ENCODE measurements at regions not wholly inside any gene's neighbourhood (a gene's known extent, or its start where the extent isn't known, plus 50 kb on each side); places are given as distances from the start of the nearest gene placed in this dataset.

DNA sequence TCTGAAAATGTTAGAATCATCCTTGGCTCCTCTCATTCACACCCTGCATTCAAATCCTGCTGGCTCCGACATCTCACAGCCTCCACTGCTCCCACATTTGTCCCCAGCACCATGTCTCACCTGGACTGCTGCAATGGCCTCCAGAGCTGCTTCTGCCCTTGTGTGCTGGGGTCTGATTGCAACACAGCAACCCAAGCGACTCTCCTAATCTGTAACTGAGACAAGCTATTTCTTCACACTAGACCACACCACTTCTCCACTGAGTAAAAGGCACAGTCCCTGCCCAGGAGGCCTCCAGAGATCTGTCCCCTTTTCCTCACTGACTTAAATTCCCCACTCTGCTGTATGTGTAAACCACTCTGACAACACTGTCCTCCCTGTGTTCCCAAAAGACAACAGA lies 151.1 kb upstream of the TAS2R1 start:
- H2AFZ ChIP-seq (ENCODE audit: low read depth, low read length, poor library complexity, severe bottlenecking) = no peak overlapping the region
- H3K4me2 ChIP-seq (ENCODE audit: low read length) = no peak overlapping the region
- no peak for TF ChIP-seq EZH2 (IDR thresholded peaks at IDR 0.05)
- no peak for TF ChIP-seq ELF1 (IDR thresholded peaks at IDR 0.05; ENCODE audit: borderline replicate concordance, low read depth)
- TF ChIP-seq POLR2AphosphoS5 (IDR thresholded peaks at IDR 0.05; ENCODE audit: low read depth, low read length) = no peak
- TF ChIP-seq, protein P1, sequence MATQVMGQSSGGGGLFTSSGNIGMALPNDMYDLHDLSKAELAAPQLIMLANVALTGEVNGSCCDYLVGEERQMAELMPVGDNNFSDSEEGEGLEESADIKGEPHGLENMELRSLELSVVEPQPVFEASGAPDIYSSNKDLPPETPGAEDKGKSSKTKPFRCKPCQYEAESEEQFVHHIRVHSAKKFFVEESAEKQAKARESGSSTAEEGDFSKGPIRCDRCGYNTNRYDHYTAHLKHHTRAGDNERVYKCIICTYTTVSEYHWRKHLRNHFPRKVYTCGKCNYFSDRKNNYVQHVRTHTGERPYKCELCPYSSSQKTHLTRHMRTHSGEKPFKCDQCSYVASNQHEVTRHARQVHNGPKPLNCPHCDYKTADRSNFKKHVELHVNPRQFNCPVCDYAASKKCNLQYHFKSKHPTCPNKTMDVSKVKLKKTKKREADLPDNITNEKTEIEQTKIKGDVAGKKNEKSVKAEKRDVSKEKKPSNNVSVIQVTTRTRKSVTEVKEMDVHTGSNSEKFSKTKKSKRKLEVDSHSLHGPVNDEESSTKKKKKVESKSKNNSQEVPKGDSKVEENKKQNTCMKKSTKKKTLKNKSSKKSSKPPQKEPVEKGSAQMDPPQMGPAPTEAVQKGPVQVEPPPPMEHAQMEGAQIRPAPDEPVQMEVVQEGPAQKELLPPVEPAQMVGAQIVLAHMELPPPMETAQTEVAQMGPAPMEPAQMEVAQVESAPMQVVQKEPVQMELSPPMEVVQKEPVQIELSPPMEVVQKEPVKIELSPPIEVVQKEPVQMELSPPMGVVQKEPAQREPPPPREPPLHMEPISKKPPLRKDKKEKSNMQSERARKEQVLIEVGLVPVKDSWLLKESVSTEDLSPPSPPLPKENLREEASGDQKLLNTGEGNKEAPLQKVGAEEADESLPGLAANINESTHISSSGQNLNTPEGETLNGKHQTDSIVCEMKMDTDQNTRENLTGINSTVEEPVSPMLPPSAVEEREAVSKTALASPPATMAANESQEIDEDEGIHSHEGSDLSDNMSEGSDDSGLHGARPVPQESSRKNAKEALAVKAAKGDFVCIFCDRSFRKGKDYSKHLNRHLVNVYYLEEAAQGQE (IDR thresholded peaks at IDR 0.05; ENCODE audit: low read depth) = no peak
- no peak for TF ChIP-seq ZNF274 (IDR thresholded peaks at IDR 0.05; ENCODE audit: low read depth, low read length)
- TF ChIP-seq CEBPB (IDR thresholded peaks at IDR 0.05; ENCODE audit: low read depth) = no peak
- no peak for TF ChIP-seq POLR2A (IDR thresholded peaks at IDR 0.05; ENCODE audit: borderline replicate concordance, extremely low read depth, insufficient read depth, insufficient read length)
- TF ChIP-seq CBX3 (IDR thresholded peaks at IDR 0.05; ENCODE audit: low read depth) = no peak
- TF ChIP-seq, protein P2, sequence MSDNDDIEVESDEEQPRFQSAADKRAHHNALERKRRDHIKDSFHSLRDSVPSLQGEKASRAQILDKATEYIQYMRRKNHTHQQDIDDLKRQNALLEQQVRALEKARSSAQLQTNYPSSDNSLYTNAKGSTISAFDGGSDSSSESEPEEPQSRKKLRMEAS (IDR thresholded peaks at IDR 0.05) = no peak
- TF ChIP-seq TCF7L2 (IDR thresholded peaks at IDR 0.05; ENCODE audit: borderline replicate concordance, extremely low read depth, insufficient read depth, insufficient read length) = no peak
- no peak for TF ChIP-seq SIN3A (IDR thresholded peaks at IDR 0.05; ENCODE audit: low read depth)
- TF ChIP-seq SP1 (IDR thresholded peaks at IDR 0.05; ENCODE audit: low read depth) = no peak
- no peaks in the 10 kb centered on the region for H4K20me1 ChIP-seq (ENCODE audit: insufficient read depth)
- ChIA-PET POLR2A (no interaction called here), RAD21 (ENCODE audit: low non-redundant PET in 1 of 2, low total read pairs in 2 of 2, uncharacterized antibody in 2 of 2, unreplicated experiment in 2 of 2) (no interaction called here), CTCF (no interaction called here)
- ATAC-seq = no peak
- intact Hi-C loops (cut with micrococcal nuclease) = no loop called here
- H3K4me1 ChIP-seq (ENCODE audit: control insufficient read depth in 1 of 2, insufficient read depth in 2 of 2, low read length in 2 of 2) = no peaks in the 10 kb centered on the region
- H3K79me2 ChIP-seq (ENCODE audit: insufficient read depth, low read length) = no peaks in the 10 kb centered on the region
- H3K36me3 ChIP-seq (ENCODE audit: control insufficient read depth in 1 of 2, insufficient read depth in 2 of 2, low read length in 2 of 2) = no peaks in the 10 kb centered on the region
- BruUV-seq (replicated peaks) = no TSS peak
- H3K9me2 ChIP-seq (ENCODE audit: insufficient read depth) = no peaks in the 10 kb centered on the region
- no peaks in the 10 kb centered on the region for H3K9me3 ChIP-seq (ENCODE audit: control insufficient read depth in 1 of 2, insufficient read depth in 1 of 2, low read depth in 1 of 2, low read length in 2 of 2)
- no peak overlapping the region for H3K27ac ChIP-seq (ENCODE audit: low read depth, low read length)
- H3K4me3 ChIP-seq (replicated peaks in 1 of 2; ENCODE audit: low read depth in 1 of 2, low read length in 2 of 2) = no peak overlapping the region
- no peak overlapping the region for H3K9ac ChIP-seq (ENCODE audit: low read length)
- no peaks in the 10 kb centered on the region for H3K27me3 ChIP-seq (ENCODE audit: insufficient read depth, low read length)
- no peak for DNase-seq (ENCODE audit: low read depth, low spot score)
